SK-N-SH treated with all-trans-retinoic acid at 6 μM for 48 hours (cell line): ENCODE measurements at regions not wholly inside any gene's neighbourhood (a gene's known extent, or its start where the extent isn't known, plus 50 kb on each side); places are given as distances from the start of the nearest gene placed in this dataset.

Experiments used
- BACH2 ChIP-seq: fragments of 250-450 bp; sonication (Bioruptor Pico); IDR thresholded peaks from 2 replicates; pipeline ENCODE4 v1.9.0; 2021; ENCODE audit warnings: mild to moderate bottlenecking, borderline replicate concordance
- SNAI2 ChIP-seq: fragments of 250-450 bp; sonication (Bioruptor Pico); IDR thresholded peaks from 2 replicates; pipeline ENCODE4 v1.5.0; 2020; ENCODE audit warnings: mild to moderate bottlenecking, moderate library complexity
- TCF4 ChIP-seq: fragments of 250-450 bp; sonication (Bioruptor Pico); IDR thresholded peaks from 2 replicates; pipeline ENCODE4 v1.8.0; 2021; ENCODE audit warnings: mild to moderate bottlenecking, moderate library complexity, borderline replicate concordance
- ZC3H10 ChIP-seq: fragments of 250-450 bp; sonication (Bioruptor Pico); IDR thresholded peaks from 2 replicates; pipeline ENCODE4 v1.5.1; 2021; ENCODE audit warnings: mild to moderate bottlenecking, moderate library complexity
- ZFP3 ChIP-seq: fragments of 250-450 bp; sonication (Bioruptor Pico); IDR thresholded peaks from 2 replicates; pipeline ENCODE4 v1.5.0; 2020; ENCODE audit warnings: mild to moderate bottlenecking, moderate library complexity
- ZFP30 ChIP-seq: fragments of 450-650 bp; formaldehyde crosslinking; IDR thresholded peaks from 2 replicates; pipeline ENCODE4 v1.5.0; 2022; ENCODE audit warnings: mild to moderate bottlenecking, moderate library complexity
- ZNF565 ChIP-seq: fragments of 450-650 bp; formaldehyde crosslinking; conservative IDR thresholded peaks from 2 replicates; pipeline ENCODE4 v1.5.0; 2020; ENCODE audit warnings: low read depth, mild to moderate bottlenecking, moderate library complexity
- TF ChIP-seq, protein P1 (sequence below): fragments of 250-450 bp; sonication (Bioruptor Pico); IDR thresholded peaks from 2 replicates; pipeline ENCODE4 v1.8.0; 2020; ENCODE audit warnings: mild to moderate bottlenecking, moderate library complexity, borderline replicate concordance

GRCh38 chr9:84224246-84224645 is 116.3 kb downstream of the SLC28A3 start:
- no peak for TF ChIP-seq ZFP30 (CRISPR knock-in tag)
- no peak for TF ChIP-seq ZNF565 (CRISPR knock-in tag)
- TF ChIP-seq ZFP3 (CRISPR knock-in tag), result no peak
- TF ChIP-seq, protein P1, sequence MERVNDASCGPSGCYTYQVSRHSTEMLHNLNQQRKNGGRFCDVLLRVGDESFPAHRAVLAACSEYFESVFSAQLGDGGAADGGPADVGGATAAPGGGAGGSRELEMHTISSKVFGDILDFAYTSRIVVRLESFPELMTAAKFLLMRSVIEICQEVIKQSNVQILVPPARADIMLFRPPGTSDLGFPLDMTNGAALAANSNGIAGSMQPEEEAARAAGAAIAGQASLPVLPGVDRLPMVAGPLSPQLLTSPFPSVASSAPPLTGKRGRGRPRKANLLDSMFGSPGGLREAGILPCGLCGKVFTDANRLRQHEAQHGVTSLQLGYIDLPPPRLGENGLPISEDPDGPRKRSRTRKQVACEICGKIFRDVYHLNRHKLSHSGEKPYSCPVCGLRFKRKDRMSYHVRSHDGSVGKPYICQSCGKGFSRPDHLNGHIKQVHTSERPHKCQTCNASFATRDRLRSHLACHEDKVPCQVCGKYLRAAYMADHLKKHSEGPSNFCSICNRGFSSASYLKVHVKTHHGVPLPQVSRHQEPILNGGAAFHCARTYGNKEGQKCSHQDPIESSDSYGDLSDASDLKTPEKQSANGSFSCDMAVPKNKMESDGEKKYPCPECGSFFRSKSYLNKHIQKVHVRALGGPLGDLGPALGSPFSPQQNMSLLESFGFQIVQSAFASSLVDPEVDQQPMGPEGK (CRISPR knock-in tag), result no peak
- TF ChIP-seq BACH2 (CRISPR knock-in tag), result no peak
- TF ChIP-seq ZC3H10 (CRISPR knock-in tag), result no peak
- TF ChIP-seq TCF4 (CRISPR knock-in tag), result no peak
- TF ChIP-seq SNAI2 (CRISPR knock-in tag), result no peak
